ENCODE measurements at regions not wholly inside any gene's neighbourhood (a gene's known extent, or its start where the extent isn't known, plus 50 kb on each side); places are given as distances from the start of the nearest gene placed in this dataset.

DNA sequence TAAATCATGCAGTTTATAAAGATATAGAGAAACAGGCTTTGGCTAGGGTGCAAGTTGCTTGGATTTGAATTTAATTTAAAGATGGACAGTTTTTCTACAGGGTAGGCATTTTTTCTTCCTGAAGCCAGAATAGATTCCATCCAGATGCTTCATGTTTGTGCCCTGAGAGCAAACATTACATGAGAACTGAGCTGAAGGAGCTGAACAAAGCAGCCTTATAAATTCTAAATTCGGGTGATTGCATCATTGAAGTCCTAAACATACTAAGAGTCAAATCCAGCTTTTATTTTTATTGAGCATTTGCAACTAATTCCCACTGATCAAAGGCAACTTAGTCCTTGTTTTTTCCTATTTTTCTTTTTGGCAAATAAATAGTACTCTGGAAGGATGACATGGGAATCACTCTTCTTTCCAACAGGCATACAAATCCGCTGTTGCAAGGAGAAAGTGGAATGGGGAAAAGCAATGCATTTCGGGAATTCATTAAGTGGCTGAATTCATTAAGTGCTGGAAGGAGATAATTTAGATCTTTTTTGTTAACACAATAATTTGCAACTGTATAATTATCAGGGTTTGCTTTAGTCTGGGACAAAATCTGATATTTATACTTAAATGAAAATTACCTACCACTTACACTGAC is 828.0 kb downstream of the SLC4A3 start:
- DNase-seq = no peak

DNA sequence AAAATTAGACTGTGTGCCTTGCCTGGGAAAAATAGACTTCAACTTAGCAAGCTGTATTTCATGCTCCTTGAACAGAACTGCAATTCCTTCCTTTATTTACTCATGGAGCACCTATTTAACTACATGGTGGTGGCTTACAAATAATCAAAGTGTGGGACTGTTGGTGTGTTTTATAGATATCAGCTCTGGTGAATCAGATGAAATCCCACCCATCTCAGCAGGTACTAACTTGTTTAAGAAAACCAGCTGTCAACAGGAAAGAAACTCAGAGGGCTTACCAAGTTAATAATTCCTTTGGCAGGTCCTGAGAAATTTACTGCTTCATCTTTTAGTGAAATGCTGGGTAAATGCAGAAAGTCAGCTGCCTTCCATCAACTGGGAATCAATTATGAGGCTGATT is 830.6 kb downstream of the SLC4A3 start:
- no peak for DNase-seq

DNA sequence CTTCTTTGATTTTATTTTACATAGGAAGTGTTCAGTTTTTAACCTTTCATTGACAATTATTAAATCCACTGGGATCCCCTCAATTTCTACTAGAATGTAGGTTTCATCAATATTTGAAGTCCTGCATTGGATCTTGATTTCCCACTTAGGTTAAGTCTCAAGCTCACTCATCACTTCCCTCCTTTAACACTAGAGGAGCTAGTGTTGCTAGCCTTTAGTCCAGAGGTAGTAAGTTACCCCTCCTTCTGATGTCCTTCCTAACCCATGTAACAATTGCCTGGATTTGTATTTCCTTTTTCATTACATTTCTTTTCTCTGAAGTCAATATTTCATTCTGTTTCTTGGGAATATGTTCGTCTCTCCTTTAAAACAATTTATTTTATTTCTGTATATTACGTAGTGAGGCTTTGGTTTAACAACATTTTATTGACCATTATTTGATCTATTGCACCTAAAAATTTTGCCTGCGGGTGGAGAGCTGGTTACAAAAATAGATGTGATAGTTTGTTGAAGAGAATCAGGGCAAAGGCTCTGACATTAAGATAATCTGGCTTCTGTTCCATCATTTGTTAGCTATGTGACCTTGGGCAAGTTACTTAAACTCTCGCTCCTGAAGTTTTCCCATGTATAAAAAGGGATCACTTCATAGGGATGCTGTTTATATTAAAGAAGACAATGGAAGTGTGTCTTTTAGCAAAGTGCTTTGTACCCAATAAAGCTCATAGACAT is 833.0 kb downstream of the SLC4A3 start:
- DNase-seq = no peak

DNA sequence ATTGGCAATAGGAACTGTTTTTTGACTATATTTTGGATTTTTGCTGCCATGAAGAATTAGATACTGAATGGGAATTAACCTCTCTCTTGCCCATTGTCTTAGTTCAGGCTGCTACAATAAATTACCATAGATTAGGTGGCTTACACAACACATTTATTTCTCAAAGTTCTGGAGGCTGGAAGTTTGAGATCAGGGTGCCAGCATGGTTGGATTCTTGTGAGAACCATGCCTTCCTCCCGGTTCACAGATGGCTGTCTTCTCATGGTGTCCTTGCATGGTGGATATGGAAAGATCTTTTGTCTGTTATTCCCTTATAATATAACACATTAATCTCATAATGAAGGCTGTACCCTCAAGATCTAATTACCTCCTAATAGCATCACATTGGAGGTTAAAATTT is 836.4 kb downstream of the SLC4A3 start:
- DNase-seq = no peak

DNA sequence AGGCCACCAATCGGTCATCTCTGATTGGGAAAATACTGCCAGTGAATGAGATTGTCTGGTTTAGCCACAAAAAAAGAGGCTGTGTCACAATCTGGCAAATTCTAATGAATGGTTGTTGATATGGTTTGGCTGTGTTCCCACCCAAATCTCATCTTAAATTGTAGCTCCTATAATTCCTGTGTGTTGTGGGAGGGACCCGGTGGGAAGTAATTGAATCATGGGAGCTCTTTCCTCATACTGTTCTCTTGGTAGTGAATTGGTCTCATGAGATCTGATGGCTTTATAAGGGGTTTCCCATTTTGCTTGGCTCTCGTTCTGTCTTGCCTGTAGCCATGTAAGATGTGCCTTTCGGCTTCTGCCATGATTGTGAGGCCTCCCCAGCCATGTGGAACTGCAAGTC is 838.3 kb downstream of the SLC4A3 start:
- no peak for DNase-seq

DNA sequence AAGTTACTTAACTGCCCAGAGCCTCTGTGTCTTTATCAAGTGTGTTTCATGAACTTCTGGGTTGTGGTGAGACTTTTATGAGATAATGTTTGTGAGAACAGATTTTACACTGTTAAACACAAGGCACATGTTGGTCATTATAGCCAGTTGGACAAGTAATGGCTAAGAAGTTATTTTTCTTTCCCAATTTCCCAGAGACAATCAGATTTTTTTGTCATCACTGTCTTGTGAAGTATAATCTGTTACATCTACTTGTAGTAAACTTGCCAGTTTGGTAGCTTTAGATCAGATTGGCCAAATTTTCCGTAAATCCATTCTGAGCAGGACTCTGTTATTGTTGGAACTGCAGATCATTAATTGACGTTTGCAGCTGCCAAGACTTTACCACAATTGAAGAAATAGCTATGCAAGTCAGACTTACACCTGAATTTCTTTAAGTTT is 838.8 kb downstream of the SLC4A3 start:
- no peak for DNase-seq

DNA sequence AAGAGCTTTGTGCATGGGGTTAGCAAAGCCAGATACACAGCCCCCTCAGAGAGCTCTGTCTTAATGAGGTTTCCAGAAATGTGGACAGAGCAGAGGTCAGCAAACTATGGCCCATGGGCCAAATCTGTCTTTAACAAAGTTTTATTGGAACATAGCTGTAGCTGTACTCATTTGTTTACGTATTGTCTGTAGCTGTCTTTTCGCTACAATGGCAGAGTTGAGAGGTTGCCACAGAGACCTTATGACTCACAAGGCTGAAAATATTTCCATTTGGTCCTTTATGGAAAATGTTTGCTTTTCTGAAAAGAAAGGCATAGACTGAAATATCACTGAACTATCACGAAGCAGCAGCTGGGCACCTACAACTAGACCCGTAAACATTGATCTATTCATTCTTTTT is 841.8 kb downstream of the SLC4A3 start:
- no peak for DNase-seq

DNA sequence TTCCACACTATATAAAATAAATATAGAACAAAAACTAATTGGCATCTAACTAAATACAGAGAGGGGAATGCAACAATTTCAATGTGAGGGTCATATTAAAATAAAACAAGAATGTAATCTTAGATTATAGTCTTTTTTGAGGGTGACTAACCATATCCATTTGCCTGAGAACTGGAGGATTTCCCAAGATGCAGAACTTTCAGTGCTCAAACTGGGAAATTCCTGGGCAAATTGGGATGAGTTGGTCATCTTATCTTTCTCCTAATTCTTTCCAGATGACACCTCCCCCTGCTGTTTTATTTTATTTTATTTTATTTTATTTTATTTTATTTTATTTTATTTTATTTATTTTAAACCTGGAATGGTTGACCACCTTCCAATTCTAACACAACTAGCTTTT is 846.2 kb downstream of the SLC4A3 start:
- no peak for DNase-seq

DNA sequence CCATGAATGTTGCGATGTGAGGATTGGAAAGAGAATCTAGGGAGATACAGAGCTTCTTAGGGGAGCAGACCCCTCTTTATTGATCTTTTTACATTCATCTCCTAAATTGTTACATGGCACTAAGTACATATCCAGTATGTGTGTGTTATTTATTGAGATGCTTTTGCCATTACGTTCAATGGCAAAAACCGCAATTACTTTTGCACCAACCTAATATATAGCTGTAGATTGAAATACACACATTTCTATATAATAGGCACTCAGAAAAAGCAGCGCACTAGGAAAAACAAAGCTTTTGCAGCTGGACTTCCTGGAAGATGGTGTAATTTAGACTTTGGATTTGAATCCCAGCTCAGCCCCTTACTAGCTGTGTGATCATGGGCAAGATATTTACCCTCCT is 849.4 kb downstream of the SLC4A3 start:
- no peak for DNase-seq

DNA sequence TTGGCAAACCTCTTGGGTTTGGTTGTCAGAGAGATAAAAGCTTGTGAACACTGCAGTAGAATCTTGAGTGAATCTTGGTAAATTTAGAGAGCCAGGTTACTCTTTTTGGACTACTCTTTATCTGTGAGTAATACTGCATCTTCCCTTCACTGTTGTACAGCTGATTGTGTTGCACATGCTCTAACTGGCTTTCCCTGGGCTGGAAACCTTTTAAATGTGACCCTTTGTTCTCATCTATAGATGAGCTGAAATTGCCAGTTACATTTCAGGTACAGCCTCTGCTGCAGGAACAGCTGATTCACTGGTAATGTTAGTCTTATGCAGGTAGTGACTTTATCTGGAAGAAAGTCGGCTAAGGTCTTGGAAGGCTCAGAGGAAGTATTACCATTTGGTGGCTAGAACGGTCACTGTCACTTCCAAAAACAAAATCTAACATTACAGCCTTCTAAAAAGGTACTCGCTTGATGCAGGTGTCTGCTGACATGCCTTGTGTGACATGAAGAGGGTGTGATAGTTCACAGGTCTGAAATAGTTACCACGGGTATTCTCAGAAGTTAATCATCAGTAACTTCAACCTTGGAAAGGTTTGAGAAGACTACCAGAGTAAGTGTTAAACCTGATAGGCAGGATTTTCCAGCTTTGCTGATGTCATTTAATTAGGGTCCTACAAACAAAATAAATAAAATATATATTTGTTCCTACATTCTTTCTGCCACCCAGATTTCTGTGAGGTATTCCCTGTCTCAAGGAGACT is 851.1 kb downstream of the SLC4A3 start:
- DNase-seq = no peak

DNA sequence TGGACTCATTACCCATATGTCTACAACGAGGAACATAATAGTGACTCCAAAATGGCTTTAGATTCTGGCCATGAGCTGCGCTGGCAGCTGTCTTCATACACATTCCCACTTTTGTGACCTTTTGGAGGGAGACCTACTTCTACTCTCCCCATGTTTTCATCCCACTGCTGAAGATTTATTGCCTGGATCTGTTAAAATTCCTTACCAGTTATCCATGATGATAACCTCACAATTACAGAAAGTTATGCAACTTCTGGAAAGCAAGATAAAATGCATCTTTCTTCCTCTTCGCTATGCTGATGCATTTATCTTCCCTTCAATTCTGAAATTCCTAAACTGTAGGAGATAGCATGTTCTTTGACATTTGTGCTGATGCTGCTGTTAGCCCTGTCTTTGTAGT is 855.3 kb downstream of the SLC4A3 start:
- DNase-seq = no peak

DNA sequence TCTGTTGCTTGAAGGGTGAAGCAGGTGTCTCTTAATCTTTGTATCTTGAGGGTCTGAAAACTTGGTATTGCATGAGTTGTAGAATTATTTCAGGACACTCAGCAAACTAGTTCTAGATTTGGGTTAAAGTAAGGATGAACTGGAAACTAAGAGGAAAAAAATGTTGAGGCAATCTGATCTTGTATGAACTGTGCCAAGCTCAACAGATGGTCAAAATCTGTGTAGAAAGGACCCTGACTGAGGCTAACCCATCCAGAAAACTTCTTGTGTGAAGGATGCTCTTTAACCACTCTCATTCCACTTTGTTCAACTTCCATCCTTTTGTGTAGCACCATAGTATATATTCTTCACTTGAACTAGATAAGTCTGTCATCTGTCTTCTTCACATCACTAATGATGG is 861.7 kb downstream of the SLC4A3 start:
- no peak for DNase-seq

DNA sequence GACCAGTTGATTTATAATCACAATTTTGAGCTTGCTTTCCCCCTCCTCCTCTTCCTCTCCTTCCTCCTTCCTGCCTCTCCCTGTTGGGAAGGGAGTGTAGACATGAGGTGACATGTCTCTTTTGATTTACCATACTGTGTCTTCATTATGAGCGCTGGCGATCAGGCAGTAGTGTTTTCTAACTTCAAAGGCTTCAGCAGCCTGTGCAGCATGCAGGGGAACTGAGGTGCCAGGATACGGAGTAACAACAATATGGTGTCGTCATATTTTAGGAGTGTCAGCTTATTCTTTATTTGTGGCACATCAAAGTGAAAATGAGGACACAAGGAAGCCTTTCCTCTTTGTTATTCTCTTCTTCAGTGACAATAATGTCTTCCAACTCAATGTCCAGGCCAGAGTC is 864.2 kb downstream of the SLC4A3 start:
- DNase-seq = no peak

DNA sequence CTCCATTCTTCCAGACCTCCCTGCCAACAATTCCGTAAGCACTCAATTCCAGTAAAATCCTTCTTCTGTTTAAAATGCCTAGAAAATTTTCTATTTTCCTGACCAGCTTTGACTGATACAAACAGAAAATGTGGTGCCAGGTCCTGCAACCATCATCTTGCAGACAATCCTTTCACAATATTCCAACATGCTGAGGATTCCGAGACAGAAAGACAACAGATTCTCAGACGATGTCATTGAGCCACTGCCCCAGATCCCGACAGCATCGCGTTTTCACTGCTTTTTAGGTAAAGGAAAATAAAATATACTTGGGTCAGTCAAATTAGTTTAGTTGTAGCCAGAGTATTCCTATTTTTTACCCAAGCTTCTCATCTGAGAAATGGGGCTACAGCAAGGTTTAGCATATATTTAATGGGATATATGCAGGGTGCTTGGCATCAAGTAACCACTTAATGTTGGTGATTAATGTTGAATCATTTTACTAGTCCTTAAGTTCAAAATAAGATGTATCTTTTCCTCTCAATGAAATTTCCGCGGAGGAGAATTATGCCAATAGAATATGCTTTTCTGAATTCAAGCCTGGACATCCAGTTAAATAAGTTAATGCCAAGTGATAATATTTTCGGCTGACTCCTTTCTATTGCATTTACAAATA is 866.6 kb downstream of the SLC4A3 start:
- no peak for DNase-seq

DNA sequence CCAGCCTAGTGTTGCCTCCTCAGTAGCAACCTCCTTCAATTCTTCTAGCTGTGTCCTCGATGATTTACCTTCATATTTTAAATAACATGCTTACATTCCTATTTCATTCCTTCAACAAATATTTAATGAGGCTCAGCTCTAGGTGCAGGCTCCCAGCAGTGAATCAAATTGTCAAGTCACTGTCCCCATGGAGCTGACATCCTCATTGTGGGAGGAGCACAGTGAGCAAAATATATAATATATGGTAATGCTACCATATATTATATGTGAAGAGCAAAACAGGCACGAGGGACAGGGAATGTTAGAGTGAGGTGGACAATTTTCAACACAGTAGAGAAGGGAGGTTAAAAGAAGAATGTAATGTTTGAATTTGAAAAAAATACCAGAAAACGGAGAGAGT is 869.1 kb downstream of the SLC4A3 start:
- no peak for DNase-seq

DNA sequence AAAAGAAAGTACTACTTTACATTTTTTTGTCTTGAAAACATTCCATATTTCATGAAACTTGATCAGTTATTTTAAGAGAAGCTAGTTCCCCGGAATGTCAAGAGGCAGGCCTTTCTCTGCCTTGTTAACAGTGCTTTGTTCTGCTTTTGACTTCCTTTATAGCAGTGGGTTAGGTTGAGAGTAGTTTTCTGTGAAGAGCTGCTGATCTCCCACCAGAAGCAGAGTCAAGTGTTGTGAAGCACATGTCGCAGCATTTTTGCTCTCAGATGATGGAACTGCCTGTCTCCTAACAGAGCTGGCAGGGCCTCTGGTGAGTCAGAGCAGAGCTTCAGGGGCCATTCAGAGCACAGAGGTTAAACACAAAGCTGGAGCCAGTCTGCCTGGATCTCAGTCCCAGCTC is 871.8 kb downstream of the SLC4A3 start:
- peak; percentile 68 for DNase-seq

DNA sequence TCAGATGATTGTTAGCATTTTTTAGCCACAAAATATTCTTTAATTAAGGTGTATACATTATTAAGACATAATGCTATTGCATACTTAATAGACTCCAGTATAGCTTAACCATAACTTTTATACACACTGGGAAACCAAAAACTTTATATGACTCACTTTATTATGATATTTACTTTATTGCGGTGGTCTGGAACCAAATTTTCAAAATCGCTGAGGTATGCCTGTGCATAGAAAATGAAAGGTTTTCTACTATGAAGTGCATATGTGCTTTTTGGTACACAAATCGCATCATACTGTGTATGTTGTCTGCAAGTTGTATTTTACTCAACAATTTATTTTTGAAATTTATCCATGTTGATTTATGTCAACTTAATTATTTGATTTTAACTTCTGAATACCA is 875.1 kb downstream of the SLC4A3 start:
- no peak for DNase-seq

DNA sequence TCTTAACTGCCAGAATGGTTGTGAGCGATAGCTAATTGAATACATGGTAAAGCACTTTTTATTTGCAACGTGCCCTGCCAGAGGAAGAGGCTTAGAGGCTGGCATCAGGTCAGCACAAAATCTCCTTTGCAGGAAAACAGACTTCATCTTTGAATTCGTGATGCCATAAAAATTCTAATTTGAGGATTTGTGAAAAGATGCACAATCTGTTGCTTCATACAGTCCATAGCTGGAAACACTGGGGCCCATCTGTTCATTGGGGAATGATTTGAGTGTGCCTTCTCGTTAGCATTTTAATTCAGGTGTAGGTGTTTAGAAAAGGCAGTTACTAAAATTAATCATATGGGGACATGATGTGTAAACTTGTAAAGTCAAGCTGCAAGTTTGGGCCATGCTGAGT is 876.0 kb downstream of the SLC4A3 start:
- DNase-seq = no peak

DNA sequence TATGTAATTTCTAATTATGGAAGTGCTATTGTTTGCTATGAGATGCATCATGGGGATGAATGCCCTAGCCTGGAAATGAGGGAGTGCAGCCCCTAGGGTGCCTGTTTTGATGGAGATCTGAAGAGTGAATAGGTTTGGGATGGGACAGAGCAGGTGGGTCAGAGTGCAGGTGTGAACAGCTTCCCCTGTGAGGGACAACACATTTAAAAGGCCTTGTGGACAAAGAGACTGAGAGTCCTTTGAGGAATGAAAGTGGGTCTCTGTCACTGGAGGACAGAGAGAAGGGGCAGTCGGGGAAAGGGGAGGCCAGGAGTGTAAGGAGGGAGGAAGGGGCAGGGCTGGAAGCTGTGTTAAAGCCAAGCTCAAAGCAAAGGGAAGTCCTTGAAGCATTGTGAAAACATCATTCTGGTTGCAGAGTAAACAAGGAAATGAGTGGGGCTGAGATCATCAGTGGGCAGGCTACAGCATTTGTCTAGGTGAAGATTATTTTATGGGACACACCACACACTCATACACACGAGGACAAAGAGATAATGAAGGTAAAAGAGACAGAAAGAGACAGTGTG is 877.6 kb downstream of the SLC4A3 start:
- DNase-seq = peak; percentile 98

DNA sequence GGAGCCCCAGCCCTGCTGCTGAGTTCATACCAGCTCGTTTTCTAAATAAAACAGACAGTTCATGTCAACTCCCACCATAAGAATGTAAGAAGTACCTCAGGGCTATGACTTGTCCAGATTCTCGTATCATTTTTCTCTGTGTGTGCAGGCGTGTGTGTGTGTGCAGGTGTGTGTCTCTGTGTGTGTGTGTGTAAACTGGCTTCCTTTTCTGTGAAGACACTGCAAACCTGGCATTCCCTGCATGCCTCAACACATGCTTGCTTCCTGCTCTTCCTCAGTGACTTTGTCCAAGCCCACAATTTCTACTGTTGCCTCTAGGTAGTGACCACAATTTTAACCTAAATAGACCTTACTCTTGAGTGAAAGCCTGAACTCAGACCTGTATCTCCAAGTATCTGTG is 879.0 kb downstream of the SLC4A3 start:
- no peak for DNase-seq

DNA sequence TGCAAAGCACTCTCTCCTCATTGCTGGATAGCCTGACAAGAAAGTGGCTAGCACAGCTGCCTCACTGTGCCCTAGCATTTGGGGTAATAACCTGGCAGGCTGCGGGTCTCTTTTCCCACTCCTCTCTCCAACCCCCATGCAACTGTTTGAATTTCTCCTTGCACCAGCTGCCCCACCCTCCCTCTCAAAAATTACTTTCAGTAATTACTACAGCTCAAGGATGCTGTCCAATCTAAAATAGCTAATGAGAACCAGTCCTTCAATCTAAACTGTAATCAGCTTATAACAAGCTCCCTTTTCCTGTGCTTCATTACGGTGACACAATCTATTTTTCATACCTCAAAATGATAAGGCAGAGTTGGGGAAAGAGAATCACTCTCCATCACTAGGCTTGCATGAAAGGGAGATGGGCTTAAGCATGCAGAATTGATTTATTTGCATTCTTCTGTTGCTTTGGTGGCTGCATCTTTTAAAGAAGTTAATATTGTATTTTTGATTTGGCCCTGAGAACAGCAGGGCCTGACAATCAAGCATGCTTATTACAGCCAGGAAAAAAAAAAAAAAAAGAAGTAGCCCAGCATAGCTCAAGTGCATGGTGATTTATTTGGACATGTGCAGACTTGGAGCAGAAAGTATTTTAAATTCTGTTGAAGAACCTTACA is 881.8 kb downstream of the SLC4A3 start:
- DNase-seq = no peak

DNA sequence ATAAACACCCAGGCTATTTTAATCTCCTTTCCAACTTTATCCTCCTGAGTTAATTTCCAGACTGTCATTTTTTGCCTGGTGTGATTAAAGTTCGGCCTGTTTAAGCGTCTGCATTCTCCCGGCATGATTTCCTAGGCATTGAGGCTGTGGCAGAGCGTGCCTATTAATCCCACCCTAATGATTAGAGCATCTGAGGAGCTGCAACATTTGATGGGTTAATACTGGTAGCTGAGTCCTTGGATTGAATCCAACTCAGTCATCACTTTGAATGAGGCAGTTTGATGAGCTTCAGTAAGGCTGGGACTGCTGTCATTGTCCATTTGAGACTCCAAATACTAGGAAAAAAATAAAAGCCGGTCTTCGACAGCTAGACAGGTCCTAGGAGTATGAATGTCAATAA is 882.5 kb downstream of the SLC4A3 start:
- peak; percentile 37 for DNase-seq

DNA sequence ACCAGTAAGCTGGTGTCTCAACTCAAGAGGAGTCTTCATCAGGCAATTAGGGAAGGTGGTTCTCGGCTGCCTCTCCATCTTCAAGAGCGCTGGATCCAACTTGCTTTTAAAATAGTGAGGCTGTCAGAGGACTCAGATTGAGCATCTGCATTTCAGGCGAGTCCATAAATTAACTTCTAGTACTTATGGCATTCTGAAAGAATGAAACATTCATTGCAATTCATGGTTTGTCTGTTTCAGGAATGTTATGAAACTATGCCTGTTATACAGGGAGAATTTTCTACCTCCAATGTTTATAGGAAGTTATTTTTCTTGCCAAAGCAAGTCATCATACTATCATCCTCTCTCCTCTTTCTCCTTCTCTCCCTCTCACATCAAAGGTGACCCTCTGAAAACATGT is 883.2 kb downstream of the SLC4A3 start:
- no peak for DNase-seq
